ENCODE measurements at regions not wholly inside any gene's neighbourhood (a gene's known extent, or its start where the extent isn't known, plus 50 kb on each side); places are given as distances from the start of the nearest gene placed in this dataset.

- Histone ChIP-seq H3K9ac (ENCODE audit: control insufficient read depth, extremely low read depth, insufficient read depth, low read length) (no peak overlapping the region), H3K27ac (ENCODE audit: control insufficient read depth, insufficient read depth, low read length) (no peak overlapping the region), H3K36me3 (ENCODE audit: control insufficient read depth in 2 of 2, extremely low read depth in 1 of 2, insufficient read depth in 2 of 2, low read length in 2 of 2) (no peaks in the 10 kb centered on the region), H3K9me3 (ENCODE audit: control insufficient read depth, low read depth, low read length) (no peaks in the 10 kb centered on the region), H3K9me1 (ENCODE audit: control insufficient read depth, extremely low read depth, insufficient read depth, low read length) (no peaks in the 10 kb centered on the region), H2AFZ (ENCODE audit: control insufficient read depth, low read length) (no peak overlapping the region), H3K4me1 (ENCODE audit: control insufficient read depth, extremely low read depth, insufficient read depth, low read length) (no peaks in the 10 kb centered on the region), H4K20me1 (ENCODE audit: control insufficient read depth, extremely low read depth, insufficient read depth, low read length) (no peaks in the 10 kb centered on the region), H3K27me3 (ENCODE audit: control insufficient read depth, extremely low read depth, insufficient read depth, low read length) (no peaks in the 10 kb centered on the region), H3K4me2 (ENCODE audit: control insufficient read depth, extremely low read depth, insufficient read depth, low read depth, low read length) (no peak overlapping the region), H3K79me2 (ENCODE audit: control insufficient read depth, insufficient read depth, low read length) (no peaks in the 10 kb centered on the region), H3K4me3 (ENCODE audit: control insufficient read depth in 2 of 3, extremely low read depth in 1 of 3, insufficient read depth in 2 of 3, low read depth in 1 of 3, low read length in 3 of 3) (no peak overlapping the region)
- DNase-seq (ENCODE audit: low read depth, low spot score): no peak
- FAIRE-seq: no peak
- no peak for TF ChIP-seq EZH2 (IDR thresholded peaks at IDR 0.05; ENCODE audit: low read length)
- TF ChIP-seq CTCF (optimal IDR thresholded peaks at IDR 0.05 in 1 of 3, IDR thresholded peaks at IDR 0.05 in 1 of 3, conservative IDR thresholded peaks at IDR 0.05 in 1 of 3; ENCODE audit: extremely low read depth in 1 of 3, insufficient read depth in 2 of 3, low read length in 3 of 3): no peak
- dilution Hi-C loops (cut with MboI; ENCODE audit: extremely low pct_ligation_motif_present, low sequenced_read_pairs): no loop called here
These were observed 68.0 kb downstream of the DIPK2A start for GRCh38 chr3:144039661-144040060.

- dilution Hi-C loops (cut with MboI; ENCODE audit: extremely low pct_ligation_motif_present, low sequenced_read_pairs): no loop called here
- H3K4me2 ChIP-seq (ENCODE audit: control insufficient read depth, extremely low read depth, insufficient read depth, low read depth, low read length): no peak overlapping the region
- H2AFZ ChIP-seq (ENCODE audit: control insufficient read depth, low read length): no peak overlapping the region
- no peaks in the 10 kb centered on the region for H3K36me3 ChIP-seq (ENCODE audit: control insufficient read depth in 2 of 2, extremely low read depth in 1 of 2, insufficient read depth in 2 of 2, low read length in 2 of 2)
- FAIRE-seq (no peak), DNase-seq (ENCODE audit: low read depth, low spot score) (no peak)
- H3K4me1 ChIP-seq (ENCODE audit: control insufficient read depth, extremely low read depth, insufficient read depth, low read length): no peaks in the 10 kb centered on the region
- no peaks in the 10 kb centered on the region for H3K27me3 ChIP-seq (ENCODE audit: control insufficient read depth, extremely low read depth, insufficient read depth, low read length)
- H3K9ac ChIP-seq (ENCODE audit: control insufficient read depth, extremely low read depth, insufficient read depth, low read length): no peak overlapping the region
- no peaks in the 10 kb centered on the region for H4K20me1 ChIP-seq (ENCODE audit: control insufficient read depth, extremely low read depth, insufficient read depth, low read length)
- H3K4me3 ChIP-seq (ENCODE audit: control insufficient read depth in 2 of 3, extremely low read depth in 1 of 3, insufficient read depth in 2 of 3, low read depth in 1 of 3, low read length in 3 of 3): no peak overlapping the region
- H3K9me3 ChIP-seq (ENCODE audit: control insufficient read depth, low read depth, low read length): no peaks in the 10 kb centered on the region
- no peaks in the 10 kb centered on the region for H3K79me2 ChIP-seq (ENCODE audit: control insufficient read depth, insufficient read depth, low read length)
- no peak overlapping the region for H3K27ac ChIP-seq (ENCODE audit: control insufficient read depth, insufficient read depth, low read length)
- H3K9me1 ChIP-seq (ENCODE audit: control insufficient read depth, extremely low read depth, insufficient read depth, low read length): no peaks in the 10 kb centered on the region
- TF ChIP-seq CTCF (optimal IDR thresholded peaks at IDR 0.05 in 1 of 3, IDR thresholded peaks at IDR 0.05 in 1 of 3, conservative IDR thresholded peaks at IDR 0.05 in 1 of 3; ENCODE audit: extremely low read depth in 1 of 3, insufficient read depth in 2 of 3, low read length in 3 of 3): no peak
- TF ChIP-seq EZH2 (IDR thresholded peaks at IDR 0.05; ENCODE audit: low read length): no peak
These were observed 70.4 kb downstream of the DIPK2A start for GRCh38 chr3:144041960-144042556.
